Lower leg skin (tissue), 4 donors: ENCODE measurements at regions not wholly inside any gene's neighbourhood (a gene's known extent, or its start where the extent isn't known, plus 50 kb on each side); places are given as distances from the start of the nearest gene placed in this dataset.

Experiments
- DNase-seq, 2 donors: peaks; one replicate each; pipeline ENCODE4 v3.0.0-alpha.2; 2019; ENCODE audit warnings: low spot score in 2 of 2
- H3K4me3 ChIP-seq: fragments of 200-600 bp; sonication (generic); 2 replicates; pipeline ENCODE4 v1.5.1; 2017; ENCODE audit warnings: mild to moderate bottlenecking, low read depth; ENCODE audit not compliant: poor library complexity, severe bottlenecking
- POLR2A ChIP-seq, 2 donors: fragments of 450-650 bp; IDR thresholded peaks; one replicate each; pipeline ENCODE4 v1.6.1; 2016 to 2017; ENCODE audit warnings: antibody characterized with exemption in 2 of 2, mild to moderate bottlenecking in 1 of 2, moderate library complexity in 1 of 2
- WGBS, 2 donors: methylation state at CpG; one replicate each; pipeline ENCODE4 v1.1.5; 2018; 5-methylcytosine and 5-hydroxymethylcytosine counted together
- intact Hi-C: fragments of 100-400 bp; cut with DNase I; formaldehyde crosslinking; loops from one replicate; pipeline ENCODE4 v1.15.0; 2023; ENCODE audit warnings: low total_unique reads
- TF ChIP-seq, protein P1 (sequence below), 3 donors: fragments of 450-650 bp; IDR thresholded peaks; one replicate each; pipeline ENCODE4 v1.5.1; 2016; ENCODE audit warnings: antibody characterized with exemption in 3 of 3, mild to moderate bottlenecking in 3 of 3, moderate library complexity in 2 of 3

DNA sequence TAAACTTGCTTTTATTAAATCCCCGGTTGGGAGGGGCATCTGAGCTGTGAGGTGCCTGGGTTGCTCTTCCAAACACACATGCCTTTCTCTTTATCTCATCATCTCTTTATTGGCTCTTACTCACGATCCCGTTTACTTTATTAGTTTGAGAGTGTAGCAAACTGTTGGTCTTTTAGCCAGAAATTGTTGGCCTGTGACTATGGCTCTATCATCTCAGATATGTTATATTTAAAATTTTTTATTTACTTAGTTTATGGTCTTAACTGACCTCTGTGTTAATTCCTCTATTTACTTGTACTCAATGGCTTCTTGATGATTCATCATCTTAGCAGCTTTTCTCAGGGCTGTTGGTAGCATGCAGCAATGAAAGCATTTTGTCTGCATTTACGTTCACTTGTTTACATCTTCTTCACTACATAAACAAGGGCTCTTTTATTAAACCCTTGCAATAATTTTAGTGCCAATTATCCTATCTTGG, 408.4 kb downstream of the HRH4 start:
- no peak overlapping the region for H3K4me3 ChIP-seq
- intact Hi-C loops: no loop called here
- TF ChIP-seq POLR2A (IDR thresholded peaks at IDR 0.05): no peak
- TF ChIP-seq, protein P1, sequence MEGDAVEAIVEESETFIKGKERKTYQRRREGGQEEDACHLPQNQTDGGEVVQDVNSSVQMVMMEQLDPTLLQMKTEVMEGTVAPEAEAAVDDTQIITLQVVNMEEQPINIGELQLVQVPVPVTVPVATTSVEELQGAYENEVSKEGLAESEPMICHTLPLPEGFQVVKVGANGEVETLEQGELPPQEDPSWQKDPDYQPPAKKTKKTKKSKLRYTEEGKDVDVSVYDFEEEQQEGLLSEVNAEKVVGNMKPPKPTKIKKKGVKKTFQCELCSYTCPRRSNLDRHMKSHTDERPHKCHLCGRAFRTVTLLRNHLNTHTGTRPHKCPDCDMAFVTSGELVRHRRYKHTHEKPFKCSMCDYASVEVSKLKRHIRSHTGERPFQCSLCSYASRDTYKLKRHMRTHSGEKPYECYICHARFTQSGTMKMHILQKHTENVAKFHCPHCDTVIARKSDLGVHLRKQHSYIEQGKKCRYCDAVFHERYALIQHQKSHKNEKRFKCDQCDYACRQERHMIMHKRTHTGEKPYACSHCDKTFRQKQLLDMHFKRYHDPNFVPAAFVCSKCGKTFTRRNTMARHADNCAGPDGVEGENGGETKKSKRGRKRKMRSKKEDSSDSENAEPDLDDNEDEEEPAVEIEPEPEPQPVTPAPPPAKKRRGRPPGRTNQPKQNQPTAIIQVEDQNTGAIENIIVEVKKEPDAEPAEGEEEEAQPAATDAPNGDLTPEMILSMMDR (IDR thresholded peaks at IDR 0.05): no peak
- no peak for DNase-seq
- 20 to 26% methylated on average over 4 of the region's 4 CpGs for WGBS, 2 donors

DNA sequence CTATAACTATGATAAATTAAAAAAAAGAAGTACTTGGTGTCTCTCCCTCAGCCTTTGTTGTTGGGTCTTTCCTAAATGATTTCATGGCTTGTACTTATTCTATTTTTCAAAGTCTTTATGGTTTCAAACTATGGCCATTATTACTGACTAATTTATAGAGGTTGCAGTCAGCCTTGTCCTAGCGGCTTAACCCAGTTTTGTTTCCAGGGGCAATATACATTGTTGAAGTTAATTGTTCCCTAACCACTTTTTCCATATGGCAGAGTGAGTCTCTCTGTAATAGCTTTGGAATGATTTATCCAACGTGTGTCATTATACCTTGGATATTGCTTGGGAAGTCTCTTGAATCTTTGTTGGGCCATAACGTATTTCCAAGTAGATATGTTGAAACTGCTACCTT, 408.8 kb downstream of the HRH4 start:
- TF ChIP-seq, protein P1 (IDR thresholded peaks at IDR 0.05): no peak
- no peak for TF ChIP-seq POLR2A (IDR thresholded peaks at IDR 0.05)
- H3K4me3 ChIP-seq: no peak overlapping the region
- 71 to 80% methylated on average over 3 of the region's 3 CpGs for WGBS, 2 donors
- intact Hi-C loops: no loop called here
- DNase-seq: no peak

DNA sequence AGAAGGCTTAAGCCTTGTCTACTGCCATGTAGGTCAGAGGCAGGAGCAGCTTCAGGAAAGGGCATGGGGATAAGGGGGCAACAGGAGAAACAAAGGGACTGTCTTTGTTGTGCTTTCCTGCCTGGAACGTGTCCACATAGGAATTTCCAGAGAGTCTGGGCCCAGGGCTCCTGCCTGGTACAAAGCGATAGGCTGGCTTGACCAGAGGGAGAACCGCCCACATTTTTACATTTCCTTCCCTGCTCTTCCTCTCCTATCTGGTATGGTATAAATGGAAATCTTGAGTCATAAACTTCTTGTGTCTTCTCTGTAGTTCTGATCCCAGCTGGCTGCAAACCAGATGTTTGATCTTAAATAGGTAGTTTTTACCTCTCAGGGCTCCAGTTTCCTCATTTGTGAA, 414.8 kb downstream of the HRH4 start:
- intact Hi-C loops: no loop called here
- TF ChIP-seq POLR2A (IDR thresholded peaks at IDR 0.05): no peak
- TF ChIP-seq, protein P1 (IDR thresholded peaks at IDR 0.05): no peak
- no peak overlapping the region for H3K4me3 ChIP-seq
- 60 to 65% methylated on average over 3 of the region's 3 CpGs for WGBS, 2 donors
- no peak for DNase-seq

DNA sequence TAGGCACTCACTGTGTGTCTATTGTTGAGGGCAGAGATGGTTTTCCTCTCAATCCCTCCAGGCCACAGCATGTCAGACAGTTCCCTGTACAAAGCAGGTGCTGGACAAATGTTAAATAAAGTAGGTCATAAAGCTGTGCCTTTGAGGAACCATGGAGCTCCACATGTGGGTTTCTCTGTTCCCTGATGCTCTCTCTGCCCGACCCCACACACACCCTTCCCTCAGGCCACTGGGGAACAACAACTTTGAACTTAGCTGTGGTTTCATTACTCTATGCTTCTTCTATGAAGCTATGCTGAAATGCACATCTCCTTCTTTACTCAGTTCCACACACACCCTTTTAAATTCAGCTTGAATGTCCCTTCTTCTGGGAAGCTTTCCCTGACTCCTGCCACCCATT, 415.3 kb downstream of the HRH4 start:
- 13 to 18% methylated on average over 1 of the region's 1 CpG for WGBS, 2 donors
- intact Hi-C loops: no loop called here

DNA sequence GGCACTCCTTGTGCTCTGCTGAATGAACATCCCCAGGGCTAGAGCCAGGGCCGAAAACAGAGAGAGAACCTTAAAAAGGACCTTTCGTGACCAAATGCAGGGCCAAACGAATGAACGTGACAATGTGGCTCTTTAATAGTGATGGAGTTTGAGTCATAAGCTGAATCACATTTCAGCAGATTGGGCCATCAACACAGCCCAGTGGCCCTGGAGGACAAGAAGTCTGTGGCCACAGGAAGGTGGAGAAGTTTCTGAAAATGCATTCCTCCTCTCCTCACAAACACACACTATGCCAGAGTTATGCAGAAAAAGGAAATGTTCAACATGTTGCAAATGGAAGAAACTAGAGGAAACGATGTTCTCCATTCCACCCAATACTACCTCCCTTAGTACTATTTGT, 415.8 kb downstream of the HRH4 start:
- intact Hi-C loops: no loop called here
- DNase-seq: no peak
- WGBS, 2 donors: 63 to 74% methylated on average over 5 of the region's 5 CpGs
- no peak for TF ChIP-seq POLR2A (IDR thresholded peaks at IDR 0.05)
- TF ChIP-seq, protein P1 (IDR thresholded peaks at IDR 0.05): no peak
- H3K4me3 ChIP-seq: no peak overlapping the region

More for the DNA sequence above, 415.3 kb downstream of the HRH4 start:
- no peak overlapping the region for H3K4me3 ChIP-seq
- no peak for TF ChIP-seq POLR2A (IDR thresholded peaks at IDR 0.05)
- TF ChIP-seq, protein P1 (IDR thresholded peaks at IDR 0.05): no peak
- DNase-seq: no peak

DNA sequence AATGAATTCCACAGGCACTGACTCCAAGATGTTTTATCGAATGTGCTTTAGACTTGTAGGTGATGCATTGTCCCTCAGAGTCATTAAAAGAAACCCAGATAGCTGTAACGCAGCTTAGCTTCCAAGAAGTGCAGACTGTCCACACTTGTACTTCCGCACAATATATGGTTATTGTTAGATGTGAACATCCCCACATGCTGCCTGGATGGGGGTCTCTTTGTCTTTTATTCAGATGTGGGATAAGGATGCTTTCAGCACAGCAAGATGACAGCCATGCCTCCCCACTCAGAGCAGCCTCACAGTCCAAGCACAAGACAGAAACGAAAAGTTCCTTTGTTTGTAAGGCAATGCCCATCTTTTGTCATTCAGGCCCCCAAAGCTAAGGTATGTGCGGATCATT, 416.6 kb downstream of the HRH4 start:
- TF ChIP-seq, protein P1 (IDR thresholded peaks at IDR 0.05): no peak
- TF ChIP-seq POLR2A (IDR thresholded peaks at IDR 0.05): no peak
- 84 to 88% methylated on average over 5 of the region's 5 CpGs for WGBS, 2 donors
- DNase-seq: no peak
- intact Hi-C loops: no loop called here
- H3K4me3 ChIP-seq: no peak overlapping the region
